GM18517 (cell line): ENCODE measurements at regions not wholly inside any gene's neighbourhood (a gene's known extent, or its start where the extent isn't known, plus 50 kb on each side); places are given as distances from the start of the nearest gene placed in this dataset.
A peak's percentile ranks its signal among the peaks of the same experiment; 100 is the strongest.

Source experiments
- ATAC-seq: cut with Tn5 transposase; IDR thresholded peaks from one replicate; pipeline ENCODE4 v1.9.1; 2021; ENCODE audit warnings: mild to moderate bottlenecking, moderate library complexity; ENCODE audit not compliant: unreplicated experiment

- no peak for ATAC-seq
Measured at GRCh38 chr1:81583878-81584277, 216.9 kb upstream of the ADGRL2 start.

- no peak for ATAC-seq
Measured at GRCh38 chr1:81582467-81582986, 218.2 kb upstream of the ADGRL2 start.

GRCh38 chr1:81578867-81579266, 221.9 kb upstream of the ADGRL2 start:
- no peak for ATAC-seq

- no peak for ATAC-seq
Measured at GRCh38 chr1:81577004-81577697, 223.6 kb upstream of the ADGRL2 start.

DNA sequence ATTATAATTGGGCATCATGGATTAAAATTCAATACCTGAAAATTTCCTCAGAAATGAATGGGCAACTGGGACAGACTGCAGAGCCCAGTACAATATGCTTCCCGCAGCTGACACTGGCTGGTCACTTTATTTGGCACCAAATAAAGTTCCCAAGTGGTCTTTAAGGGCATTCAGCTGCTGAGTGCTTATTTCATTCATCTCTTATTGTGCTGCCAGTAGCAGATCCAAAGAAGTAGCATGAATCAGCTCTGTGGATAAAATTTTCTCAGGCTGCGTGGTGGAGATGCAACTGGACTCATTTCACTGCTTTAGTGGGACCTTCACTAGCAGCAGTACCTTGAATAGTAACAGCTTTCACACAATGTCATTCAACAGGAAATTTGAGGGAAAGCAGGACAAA, 226.3 kb upstream of the ADGRL2 start:
- no peak for ATAC-seq

GRCh38 chr1:81573458-81573857, 227.3 kb upstream of the ADGRL2 start:
- no peak for ATAC-seq

- ATAC-seq, result no peak
Measured at GRCh38 chr1:81571946-81572345, 228.8 kb upstream of the ADGRL2 start.

- ATAC-seq, result no peak
Measured at GRCh38 chr1:81569761-81570160, 231.0 kb upstream of the ADGRL2 start.

- no peak for ATAC-seq
Measured at GRCh38 chr1:81563632-81564031, 237.1 kb upstream of the ADGRL2 start.

DNA sequence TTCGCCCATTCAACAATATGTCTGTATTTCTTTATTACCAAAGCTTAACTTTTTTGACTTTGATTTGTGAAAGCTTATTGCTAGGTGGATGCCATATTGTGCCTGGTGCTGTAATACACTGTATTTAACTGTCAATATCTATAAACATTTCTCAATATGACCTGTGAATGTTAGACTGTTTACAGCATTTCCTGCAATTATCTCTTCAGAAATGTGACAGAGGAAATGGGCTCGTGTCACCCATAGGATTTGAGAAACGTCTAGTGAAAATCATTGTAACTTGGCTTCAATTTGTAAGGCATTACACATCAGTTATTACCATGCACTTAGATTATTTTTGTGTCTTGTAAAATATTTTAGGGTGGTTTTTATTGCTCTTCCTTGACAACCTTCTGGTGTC, 237.8 kb upstream of the ADGRL2 start:
- ATAC-seq, result no peak

GRCh38 chr1:81560629-81561028, 240.1 kb upstream of the ADGRL2 start:
- ATAC-seq, result no peak

- ATAC-seq, result no peak
Measured at GRCh38 chr1:81559662-81560350, 240.9 kb upstream of the ADGRL2 start.

DNA sequence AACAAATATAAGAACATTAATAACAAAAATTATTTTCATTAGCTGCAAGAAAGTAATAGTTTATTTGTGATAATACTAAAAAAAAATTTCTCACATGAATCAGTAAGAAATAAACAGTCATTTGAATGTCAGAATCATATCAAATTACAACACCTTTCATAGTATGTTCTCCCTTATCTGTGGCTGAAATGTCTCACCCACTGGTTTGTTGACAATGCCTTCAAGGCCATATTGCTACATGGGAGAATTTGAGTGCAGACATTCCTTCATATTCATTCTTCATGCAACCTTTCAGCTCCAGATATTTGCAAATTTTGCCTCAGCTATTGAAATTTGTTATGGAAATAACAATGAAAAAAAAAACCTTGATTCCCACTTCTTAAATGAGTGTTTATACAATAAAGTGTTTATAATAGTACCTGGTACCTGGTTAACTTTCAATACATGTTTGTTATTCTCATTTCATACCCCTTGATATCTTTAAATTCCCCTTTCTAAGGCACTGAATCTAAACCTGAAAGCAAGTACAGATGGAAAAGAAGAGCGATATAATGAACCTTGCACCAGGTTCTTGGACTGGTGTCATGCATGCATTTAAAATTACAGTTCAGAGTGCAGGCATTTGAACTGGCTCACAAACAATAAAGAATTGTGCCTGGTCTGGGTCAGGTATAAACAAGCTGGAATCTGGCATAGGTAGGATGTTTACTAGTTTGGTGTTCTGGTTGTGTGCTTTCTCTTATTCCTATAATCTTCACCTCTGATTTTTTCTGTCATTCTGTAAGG, 242.2 kb upstream of the ADGRL2 start:
- ATAC-seq, result no peak

DNA sequence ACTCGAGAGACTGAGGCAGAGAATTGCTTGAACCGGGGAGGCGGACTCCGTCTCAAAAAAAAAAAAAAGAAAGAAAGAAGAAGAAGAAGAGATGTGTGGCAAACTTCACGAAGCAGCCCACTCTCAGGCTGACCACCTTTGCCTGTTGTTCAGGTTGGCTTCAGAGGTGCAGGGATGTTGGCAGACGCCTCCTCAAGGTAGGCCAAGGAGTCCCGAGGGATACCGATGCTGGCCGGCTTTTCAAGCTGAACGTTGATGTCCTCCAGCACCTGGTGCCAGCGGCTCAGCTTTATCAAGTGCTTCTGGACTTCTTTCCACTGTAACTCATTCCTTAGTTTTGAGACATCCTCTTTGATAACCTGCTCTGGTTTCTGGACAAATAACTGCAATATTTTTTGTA, 243.8 kb upstream of the ADGRL2 start:
- ATAC-seq, result no peak

DNA sequence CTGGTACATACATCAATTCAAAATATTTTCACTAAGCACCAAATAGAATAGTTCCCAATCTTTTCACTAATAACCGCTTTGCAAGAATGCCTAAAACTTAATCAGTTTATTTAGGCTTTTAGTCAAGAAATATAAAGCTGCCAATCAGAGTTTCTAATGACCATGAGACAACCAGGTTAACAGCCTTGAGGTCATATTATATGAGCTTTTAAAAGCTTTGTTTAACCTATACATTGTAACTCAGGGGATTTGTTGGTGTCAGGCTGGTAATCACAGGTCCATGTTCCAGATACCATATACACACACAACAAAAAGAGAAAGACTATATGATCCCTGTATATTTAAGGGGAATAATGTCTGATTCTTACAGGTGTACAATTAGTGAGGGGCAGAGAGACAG, 246.2 kb upstream of the ADGRL2 start:
- no peak for ATAC-seq

GRCh38 chr1:81554108-81554507, 246.6 kb upstream of the ADGRL2 start:
- no peak for ATAC-seq

GRCh38 chr1:81553503-81553902, 247.2 kb upstream of the ADGRL2 start:
- ATAC-seq, result no peak

DNA sequence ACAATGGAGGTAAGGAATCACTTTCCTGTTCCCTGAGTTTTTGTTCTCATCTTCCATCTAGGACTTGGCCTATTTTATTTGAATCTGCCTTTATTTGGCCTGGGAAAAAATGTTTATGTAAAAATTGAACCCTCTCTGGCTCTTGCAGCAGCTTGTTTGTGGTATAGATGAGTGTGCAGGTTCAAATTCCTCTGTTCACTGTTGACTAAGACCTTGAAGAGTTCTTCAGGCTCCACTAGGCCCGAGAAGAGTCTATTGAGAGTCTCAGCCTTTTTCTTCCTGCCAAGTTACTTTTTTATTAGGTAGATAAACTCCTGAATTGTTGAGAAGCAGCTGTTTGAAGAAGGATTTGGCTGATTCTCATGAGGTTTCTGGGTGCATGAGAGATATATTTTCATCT, 248.8 kb upstream of the ADGRL2 start:
- no peak for ATAC-seq

DNA sequence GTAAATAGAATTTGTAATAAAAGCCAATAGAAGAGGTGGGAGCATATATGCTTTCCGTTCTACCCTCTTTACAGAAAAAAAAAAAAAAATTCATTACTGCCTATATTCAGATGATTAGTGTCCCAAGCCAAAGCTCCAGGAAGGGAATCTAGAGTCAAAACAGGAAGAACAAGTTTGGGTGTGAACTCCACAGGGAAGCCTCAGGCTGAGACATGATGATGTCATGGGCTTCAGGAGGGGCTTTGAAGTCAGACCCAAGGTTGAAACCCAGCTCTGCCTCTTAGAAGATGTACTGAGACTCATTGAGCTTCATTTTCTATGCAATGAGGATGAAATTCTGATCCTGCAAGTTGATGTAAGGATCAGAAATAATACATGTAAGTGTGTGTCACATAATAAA, 250.0 kb upstream of the ADGRL2 start:
- no peak for ATAC-seq

DNA sequence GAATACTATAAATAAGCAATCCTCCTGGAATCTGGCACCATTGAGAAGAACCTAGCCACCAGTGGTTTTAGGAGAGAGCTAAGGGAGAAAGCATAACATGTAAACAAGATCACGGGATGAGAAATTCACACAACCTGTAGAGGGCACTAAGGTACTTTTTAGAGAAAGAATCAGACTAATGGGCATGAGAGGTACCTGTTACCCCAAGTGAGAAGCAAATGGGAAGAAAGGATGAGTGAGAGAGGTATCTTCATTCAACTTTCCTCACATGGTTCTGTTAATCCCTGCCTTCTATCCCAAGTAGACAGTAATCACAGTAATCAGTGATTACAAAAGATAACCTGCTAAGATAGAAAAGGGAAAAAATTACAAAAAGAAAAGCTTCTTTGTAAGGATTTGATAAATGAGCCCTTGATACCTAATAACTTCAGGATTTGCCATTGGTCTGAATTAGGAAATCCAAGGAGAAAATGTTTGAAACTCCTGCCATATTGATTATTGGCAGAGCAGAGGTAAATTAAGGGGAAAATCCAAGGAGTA, 251.1 kb upstream of the ADGRL2 start:
- peak; percentile 66 for ATAC-seq

DNA sequence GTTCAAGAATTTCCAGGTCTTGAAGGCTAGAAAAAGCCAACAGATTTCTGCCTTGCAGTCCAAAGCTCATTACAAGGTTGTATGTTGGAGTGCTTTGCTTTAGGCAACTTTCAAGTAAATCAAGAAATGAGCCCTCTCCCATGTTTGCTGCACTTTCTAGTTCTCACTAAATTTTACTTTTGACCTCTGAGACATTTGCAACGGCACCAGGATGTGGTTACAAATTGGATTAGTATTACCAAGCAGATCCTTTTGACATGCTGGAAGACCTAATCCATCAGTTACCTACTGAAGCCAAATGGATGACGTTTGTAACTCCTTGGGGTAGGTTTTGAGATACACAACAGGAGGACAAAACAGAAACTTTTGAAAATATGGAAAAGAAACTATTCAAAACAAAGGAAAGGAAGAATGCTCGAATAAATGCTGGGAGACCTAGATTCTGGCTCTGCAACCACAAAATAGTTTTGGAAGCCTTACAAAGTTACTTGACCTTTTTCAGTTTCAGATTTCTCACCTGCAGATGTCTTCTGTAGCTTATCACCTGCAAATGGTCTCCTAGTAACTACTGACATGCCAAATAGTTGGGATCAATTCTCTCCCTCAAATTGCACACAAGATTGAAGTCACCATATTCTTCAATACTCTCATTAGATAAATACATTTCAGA, 251.7 kb upstream of the ADGRL2 start:
- peak; percentile 50 for ATAC-seq
